Tibial nerve (tissue), 4 donors: ENCODE measurements at regions not wholly inside any gene's neighbourhood (a gene's known extent, or its start where the extent isn't known, plus 50 kb on each side); places are given as distances from the start of the nearest gene placed in this dataset.

Experiments used
- EP300 ChIP-seq, 2 donors: sonication (generic); formaldehyde crosslinking; IDR thresholded peaks; one replicate each; pipeline ENCODE4 v1.6.1; 2017; ENCODE audit warnings: antibody characterized with exemption in 2 of 2, mild to moderate bottlenecking in 1 of 2
- POLR2A ChIP-seq, 2 donors: fragments of 450-650 bp; IDR thresholded peaks; one replicate each; pipeline ENCODE4 v1.6.1; 2017; ENCODE audit warnings: antibody characterized with exemption in 2 of 2, mild to moderate bottlenecking in 2 of 2, moderate library complexity in 2 of 2
- TF ChIP-seq, protein P1 (sequence below), 5 experiments: fragments of 200-600 bp in 3 of 5; fragments of 450-650 bp in 2 of 5; sonication (generic) in 3 of 5; IDR thresholded peaks; one replicate each; pipeline ENCODE4 v1.5.1; 2016 to 2019; ENCODE audit warnings: antibody characterized with exemption in 5 of 5, mild to moderate bottlenecking in 3 of 5, moderate library complexity in 2 of 5

DNA sequence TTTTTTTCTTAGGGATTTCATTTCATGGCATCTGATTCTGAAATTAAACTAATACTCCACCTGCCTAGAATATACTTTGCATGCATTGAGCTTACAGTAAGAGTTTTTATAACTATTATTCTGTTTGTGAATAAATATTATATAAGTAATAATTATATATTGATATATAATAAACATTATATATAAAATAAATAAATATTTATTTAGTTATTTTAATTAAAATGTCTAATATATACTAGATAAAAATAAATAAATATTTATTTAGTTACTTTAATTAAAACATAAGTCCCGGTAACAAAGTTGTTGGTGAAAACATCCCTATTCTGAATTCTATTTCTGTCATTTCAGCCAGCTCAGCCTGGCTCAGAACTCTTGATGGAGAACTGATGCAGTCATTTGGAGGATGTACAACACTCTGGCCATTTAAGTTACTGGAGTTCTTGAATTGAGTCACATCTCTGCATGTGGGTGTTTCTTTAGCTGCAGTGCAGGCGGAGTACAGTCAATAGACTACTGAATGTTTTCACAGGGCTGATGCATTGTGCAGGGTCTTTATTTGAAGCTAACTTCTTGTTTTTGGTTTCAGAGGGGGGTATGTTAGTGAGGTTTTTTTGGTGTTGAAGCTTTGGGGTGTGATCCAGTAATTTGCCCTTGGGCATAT is 508.9 kb upstream of the ADGRB3 start:
- TF ChIP-seq, protein P1, sequence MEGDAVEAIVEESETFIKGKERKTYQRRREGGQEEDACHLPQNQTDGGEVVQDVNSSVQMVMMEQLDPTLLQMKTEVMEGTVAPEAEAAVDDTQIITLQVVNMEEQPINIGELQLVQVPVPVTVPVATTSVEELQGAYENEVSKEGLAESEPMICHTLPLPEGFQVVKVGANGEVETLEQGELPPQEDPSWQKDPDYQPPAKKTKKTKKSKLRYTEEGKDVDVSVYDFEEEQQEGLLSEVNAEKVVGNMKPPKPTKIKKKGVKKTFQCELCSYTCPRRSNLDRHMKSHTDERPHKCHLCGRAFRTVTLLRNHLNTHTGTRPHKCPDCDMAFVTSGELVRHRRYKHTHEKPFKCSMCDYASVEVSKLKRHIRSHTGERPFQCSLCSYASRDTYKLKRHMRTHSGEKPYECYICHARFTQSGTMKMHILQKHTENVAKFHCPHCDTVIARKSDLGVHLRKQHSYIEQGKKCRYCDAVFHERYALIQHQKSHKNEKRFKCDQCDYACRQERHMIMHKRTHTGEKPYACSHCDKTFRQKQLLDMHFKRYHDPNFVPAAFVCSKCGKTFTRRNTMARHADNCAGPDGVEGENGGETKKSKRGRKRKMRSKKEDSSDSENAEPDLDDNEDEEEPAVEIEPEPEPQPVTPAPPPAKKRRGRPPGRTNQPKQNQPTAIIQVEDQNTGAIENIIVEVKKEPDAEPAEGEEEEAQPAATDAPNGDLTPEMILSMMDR (IDR thresholded peaks at IDR 0.05): no peak
- TF ChIP-seq POLR2A (IDR thresholded peaks at IDR 0.05) (no peak), EP300 (IDR thresholded peaks at IDR 0.05) (no peak)
